Astrocyte (in vitro differentiated cells and primary cell): ENCODE measurements at regions not wholly inside any gene's neighbourhood (a gene's known extent, or its start where the extent isn't known, plus 50 kb on each side); places are given as distances from the start of the nearest gene placed in this dataset.

Experiments used
- DNase-seq: peaks from one replicate; pipeline ENCODE4 v3.0.0-alpha.2; 2010; ENCODE audit warnings: low read depth
- FAIRE-seq: peaks from 2 replicates; lab custom pipeline; 2011; peaks lifted over from hg19 to GRCh38; lab: Jason Lieb, UNC
- H2AFZ ChIP-seq: 2 replicates; pipeline ENCODE4 v1.6.0; 2012; ENCODE audit warnings: low read depth, low read length, inconsistent platforms
- H3K27ac ChIP-seq: 2 replicates; pipeline ENCODE4 v1.5.1; 2011; ENCODE audit warnings: low read depth, low read length, inconsistent platforms
- H3K27me3 ChIP-seq: 2 replicates; pipeline ENCODE4 v1.6.0; 2011; ENCODE audit warnings: low read length, inconsistent platforms; ENCODE audit not compliant: insufficient read depth
- H3K36me3 ChIP-seq: 2 replicates; pipeline ENCODE4 v1.5.1; 2011; ENCODE audit warnings: low read length, inconsistent platforms; ENCODE audit not compliant: insufficient read depth
- H3K4me1 ChIP-seq: 2 replicates; pipeline ENCODE4 v1.5.1; 2011; ENCODE audit warnings: low read length, inconsistent platforms; ENCODE audit not compliant: insufficient read depth
- H3K4me2 ChIP-seq: 2 replicates; pipeline ENCODE4 v1.6.0; 2012; ENCODE audit warnings: low read length, inconsistent platforms
- H3K4me3 ChIP-seq: 2 replicates; pipeline ENCODE4 v1.5.1; 2011; ENCODE audit warnings: low read depth, mild to moderate bottlenecking, low read length, inconsistent platforms; ENCODE audit not compliant: insufficient read depth
- H3K79me2 ChIP-seq: 2 replicates; pipeline ENCODE4 v1.6.0; 2012; ENCODE audit warnings: mild to moderate bottlenecking, low read length, inconsistent platforms; ENCODE audit not compliant: insufficient read depth
- H3K9ac ChIP-seq: 2 replicates; pipeline ENCODE4 v1.6.0; 2012; ENCODE audit warnings: mild to moderate bottlenecking, low read length, inconsistent platforms
- H3K9me3 ChIP-seq: 2 replicates; pipeline ENCODE4 v1.5.1; 2012; ENCODE audit warnings: low read depth, mild to moderate bottlenecking, low read length, inconsistent platforms; ENCODE audit not compliant: insufficient read depth
- H4K20me1 ChIP-seq: 2 replicates; pipeline ENCODE4 v1.6.0; 2012; ENCODE audit warnings: low read length, inconsistent platforms; ENCODE audit not compliant: insufficient read depth
- H3K27ac Mint-ChIP-seq: one replicate; pipeline ENCODE4 v1.8.0; 2021; ENCODE audit warnings: mild to moderate bottlenecking, mixed read lengths; ENCODE audit not compliant: unreplicated experiment
- H3K27me3 Mint-ChIP-seq: one replicate; pipeline ENCODE4 v1.8.0; 2021; ENCODE audit warnings: low read depth, mixed read lengths; ENCODE audit not compliant: unreplicated experiment
- H3K36me3 Mint-ChIP-seq: one replicate; pipeline ENCODE4 v1.8.0; 2021; ENCODE audit warnings: low read depth, mixed read lengths; ENCODE audit not compliant: unreplicated experiment
- H3K4me1 Mint-ChIP-seq: one replicate; pipeline ENCODE4 v1.8.0; 2021; ENCODE audit warnings: low read depth, mixed read lengths; ENCODE audit not compliant: unreplicated experiment
- H3K4me3 Mint-ChIP-seq: one replicate; pipeline ENCODE4 v1.8.0; 2021; ENCODE audit warnings: mild to moderate bottlenecking, moderate library complexity, mixed read lengths; ENCODE audit not compliant: unreplicated experiment
- H3K9me3 Mint-ChIP-seq: one replicate; pipeline ENCODE4 v1.8.0; 2021; ENCODE audit warnings: mild to moderate bottlenecking, mixed read lengths; ENCODE audit not compliant: unreplicated experiment
- CTCF ChIP-seq: IDR thresholded peaks from 2 replicates; pipeline ENCODE4 v1.5.1; 2011; ENCODE audit warnings: low read depth, mild to moderate bottlenecking, inconsistent platforms, low read length, moderate library complexity; ENCODE audit not compliant: insufficient read depth
- EZH2 ChIP-seq: IDR thresholded peaks from 2 replicates; pipeline ENCODE4 v1.6.1; 2012; ENCODE audit warnings: mild to moderate bottlenecking, low read length, inconsistent platforms; ENCODE audit not compliant: insufficient read depth

GRCh38 chrX:141759238-141759637 is 60.7 kb upstream of the SPANXD start:
- H3K4me2 ChIP-seq, result no peak overlapping the region
- H3K4me3 ChIP-seq, result no peak overlapping the region

GRCh38 chrX:141760761-141761160 is 62.2 kb upstream of the SPANXD start:
- Histone ChIP-seq H2AFZ (no peak overlapping the region), H3K27me3 (no peaks in the 10 kb centered on the region), H3K9ac (no peak overlapping the region), H3K4me2 (no peak overlapping the region), H3K4me3 (no peak overlapping the region), H4K20me1 (no peaks in the 10 kb centered on the region), H3K9me3 (no peaks in the 10 kb centered on the region), H3K4me1 (peaks cover 2% of the 10 kb centered on the region), H3K36me3 (no peaks in the 10 kb centered on the region), H3K27ac (no peak overlapping the region), H3K79me2 (no peaks in the 10 kb centered on the region)
- peaks cover 8% of the 10 kb centered on the region for H3K4me1 Mint-ChIP-seq
- no peak overlapping the region for H3K27ac Mint-ChIP-seq
- no peak for TF ChIP-seq EZH2
- TF ChIP-seq CTCF, result no peak
- no peak overlapping the region for H3K4me3 Mint-ChIP-seq
- no peaks in the 10 kb centered on the region for H3K36me3 Mint-ChIP-seq
- peak; percentile 32 for DNase-seq
- no peaks in the 10 kb centered on the region for H3K27me3 Mint-ChIP-seq
- no peaks in the 10 kb centered on the region for H3K9me3 Mint-ChIP-seq
- peak; percentile 9 for FAIRE-seq

More at GRCh38 chrX:141759238-141759637, 60.7 kb upstream of the SPANXD start:
- H3K4me1 Mint-ChIP-seq, result peaks cover 8% of the 10 kb centered on the region
- no peaks in the 10 kb centered on the region for H3K79me2 ChIP-seq
- FAIRE-seq (no peak), DNase-seq (no peak)
- TF ChIP-seq EZH2 (no peak), CTCF (no peak)
- H3K4me1 ChIP-seq, result peaks cover 2% of the 10 kb centered on the region
- no peaks in the 10 kb centered on the region for H3K27me3 Mint-ChIP-seq
- H3K9ac ChIP-seq, result no peak overlapping the region
- H3K27ac Mint-ChIP-seq, result no peak overlapping the region
- H3K36me3 ChIP-seq, result no peaks in the 10 kb centered on the region
- H3K9me3 ChIP-seq, result no peaks in the 10 kb centered on the region
- no peak overlapping the region for H3K4me3 Mint-ChIP-seq
- H2AFZ ChIP-seq, result no peak overlapping the region
- H3K9me3 Mint-ChIP-seq, result no peaks in the 10 kb centered on the region
- no peaks in the 10 kb centered on the region for H3K36me3 Mint-ChIP-seq
- H4K20me1 ChIP-seq, result no peaks in the 10 kb centered on the region
- no peaks in the 10 kb centered on the region for H3K27me3 ChIP-seq
- no peak overlapping the region for H3K27ac ChIP-seq

- no peaks in the 10 kb centered on the region for H3K27me3 Mint-ChIP-seq
- Histone ChIP-seq H2AFZ (no peak overlapping the region), H3K4me1 (no peaks in the 10 kb centered on the region), H3K4me2 (no peak overlapping the region), H3K27me3 (no peaks in the 10 kb centered on the region), H3K9me3 (no peaks in the 10 kb centered on the region), H3K9ac (no peak overlapping the region), H3K36me3 (no peaks in the 10 kb centered on the region), H3K4me3 (no peak overlapping the region), H3K79me2 (no peaks in the 10 kb centered on the region), H3K27ac (no peak overlapping the region), H4K20me1 (no peaks in the 10 kb centered on the region)
- H3K36me3 Mint-ChIP-seq, result no peaks in the 10 kb centered on the region
- TF ChIP-seq EZH2, result no peak
- TF ChIP-seq CTCF, result no peak
- no peak overlapping the region for H3K27ac Mint-ChIP-seq
- DNase-seq (no peak), FAIRE-seq (no peak)
- H3K4me1 Mint-ChIP-seq, result no peaks in the 10 kb centered on the region
- peaks cover 2% of the 10 kb centered on the region for H3K9me3 Mint-ChIP-seq
- no peak overlapping the region for H3K4me3 Mint-ChIP-seq
Observed at GRCh38 chrX:141787655-141788054, 50.5 kb upstream of the MAGEC3 start.
